Smooth muscle cell (in vitro differentiated cells): ENCODE measurements at regions not wholly inside any gene's neighbourhood (a gene's known extent, or its start where the extent isn't known, plus 50 kb on each side); places are given as distances from the start of the nearest gene placed in this dataset.

Experiments used
- DNase-seq: peaks from one replicate; lab custom pipeline; 2025; ENCODE audit not compliant: unreplicated experiment; lab: John Stamatoyannopoulos, UW
- H2AFZ ChIP-seq: fragments of 200-600 bp; sonication (generic); 2 replicates; pipeline ENCODE4 v1.6.0; 2016; ENCODE audit warnings: antibody characterized with exemption, low read depth, mild to moderate bottlenecking
- H3F3A ChIP-seq: fragments of 200-600 bp; sonication (generic); 2 replicates; pipeline ENCODE4 v1.6.0; 2017; ENCODE audit warnings: antibody characterized with exemption, low read depth
- H3K27ac ChIP-seq: fragments of 200-600 bp; sonication (generic); 2 replicates; pipeline ENCODE4 v1.5.1; 2016; ENCODE audit warnings: low read depth, mild to moderate bottlenecking
- H3K27me3 ChIP-seq: fragments of 200-600 bp; sonication (generic); 2 replicates; pipeline ENCODE4 v1.6.1; 2016; ENCODE audit warnings: low read depth, mild to moderate bottlenecking
- H3K36me3 ChIP-seq: fragments of 200-600 bp; sonication (generic); 2 replicates; pipeline ENCODE4 v1.5.1; 2016; ENCODE audit warnings: low read depth
- H3K4me1 ChIP-seq: fragments of 200-600 bp; sonication (generic); 2 replicates; pipeline ENCODE4 v1.5.1; 2016; ENCODE audit warnings: low read depth
- H3K4me2 ChIP-seq: fragments of 200-600 bp; sonication (generic); 2 replicates; pipeline ENCODE4 v1.6.0; 2016; ENCODE audit warnings: mild to moderate bottlenecking
- H3K4me3 ChIP-seq: fragments of 200-600 bp; sonication (generic); 2 replicates; pipeline ENCODE4 v1.5.1; 2016; ENCODE audit warnings: mild to moderate bottlenecking
- H3K79me2 ChIP-seq: fragments of 200-600 bp; sonication (generic); 2 replicates; pipeline ENCODE4 v1.6.0; 2016; ENCODE audit warnings: low read depth, mild to moderate bottlenecking
- H3K9ac ChIP-seq: fragments of 200-600 bp; sonication (generic); 2 replicates; pipeline ENCODE4 v1.6.0; 2016; ENCODE audit warnings: low read depth
- H3K9me3 ChIP-seq: fragments of 200-600 bp; sonication (generic); replicated peaks from 2 replicates; pipeline ENCODE4 v1.5.1; 2016; ENCODE audit warnings: low read depth
- H4K20me1 ChIP-seq: fragments of 200-600 bp; sonication (generic); 2 replicates; pipeline ENCODE4 v1.6.0; 2016; ENCODE audit warnings: low read depth
- WGBS: methylation state at CpG from one replicate; pipeline ENCODE4 v1.1.7; 2016; ENCODE audit warnings: low lambda C conversion rate; 5-methylcytosine and 5-hydroxymethylcytosine counted together
- TF ChIP-seq, protein P1 (sequence below): fragments of 200-600 bp; sonication (generic); IDR thresholded peaks from 2 replicates; pipeline ENCODE4 v1.5.1; 2017; ENCODE audit warnings: borderline replicate concordance, mild to moderate bottlenecking, antibody characterized with exemption; ENCODE audit not compliant: insufficient read depth, poor library complexity, severe bottlenecking

DNA sequence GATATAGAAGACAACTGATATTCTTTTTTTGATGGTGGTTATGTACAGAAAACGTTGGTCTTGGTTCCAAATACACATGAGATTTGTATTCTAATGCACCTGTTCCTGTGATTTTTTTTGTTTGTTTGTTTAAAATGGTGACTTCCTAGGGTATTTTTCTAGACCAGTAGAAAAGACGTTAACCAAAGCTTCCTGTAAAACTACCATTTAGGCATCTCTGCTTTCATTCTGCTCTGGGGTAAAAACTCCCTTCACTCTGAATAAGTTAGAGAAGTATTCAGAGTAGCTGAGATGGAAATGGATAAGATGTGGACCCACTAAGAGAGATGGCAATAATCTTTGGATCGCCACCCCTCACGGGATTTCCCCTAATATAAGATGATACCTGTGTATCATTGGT, 343.2 kb upstream of the KLF3 start:
- Histone ChIP-seq H3K27ac (no peak overlapping the region), H4K20me1 (no peaks in the 10 kb centered on the region), H3K27me3 (no peaks in the 10 kb centered on the region), H3K4me2 (no peak overlapping the region), H3K9me3 (no peaks in the 10 kb centered on the region), H3K36me3 (no peaks in the 10 kb centered on the region), H2AFZ (peak overlapping the region; percentile 32), H3K4me3 (no peak overlapping the region), H3F3A (no peaks in the 10 kb centered on the region), H3K79me2 (no peaks in the 10 kb centered on the region), H3K4me1 (peaks cover 13% of the 10 kb centered on the region), H3K9ac (no peak overlapping the region)
- DNase-seq: no peak
- WGBS: 87% methylated on average over 4 of the region's 4 CpGs
- TF ChIP-seq, protein P1, sequence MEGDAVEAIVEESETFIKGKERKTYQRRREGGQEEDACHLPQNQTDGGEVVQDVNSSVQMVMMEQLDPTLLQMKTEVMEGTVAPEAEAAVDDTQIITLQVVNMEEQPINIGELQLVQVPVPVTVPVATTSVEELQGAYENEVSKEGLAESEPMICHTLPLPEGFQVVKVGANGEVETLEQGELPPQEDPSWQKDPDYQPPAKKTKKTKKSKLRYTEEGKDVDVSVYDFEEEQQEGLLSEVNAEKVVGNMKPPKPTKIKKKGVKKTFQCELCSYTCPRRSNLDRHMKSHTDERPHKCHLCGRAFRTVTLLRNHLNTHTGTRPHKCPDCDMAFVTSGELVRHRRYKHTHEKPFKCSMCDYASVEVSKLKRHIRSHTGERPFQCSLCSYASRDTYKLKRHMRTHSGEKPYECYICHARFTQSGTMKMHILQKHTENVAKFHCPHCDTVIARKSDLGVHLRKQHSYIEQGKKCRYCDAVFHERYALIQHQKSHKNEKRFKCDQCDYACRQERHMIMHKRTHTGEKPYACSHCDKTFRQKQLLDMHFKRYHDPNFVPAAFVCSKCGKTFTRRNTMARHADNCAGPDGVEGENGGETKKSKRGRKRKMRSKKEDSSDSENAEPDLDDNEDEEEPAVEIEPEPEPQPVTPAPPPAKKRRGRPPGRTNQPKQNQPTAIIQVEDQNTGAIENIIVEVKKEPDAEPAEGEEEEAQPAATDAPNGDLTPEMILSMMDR: no peak

DNA sequence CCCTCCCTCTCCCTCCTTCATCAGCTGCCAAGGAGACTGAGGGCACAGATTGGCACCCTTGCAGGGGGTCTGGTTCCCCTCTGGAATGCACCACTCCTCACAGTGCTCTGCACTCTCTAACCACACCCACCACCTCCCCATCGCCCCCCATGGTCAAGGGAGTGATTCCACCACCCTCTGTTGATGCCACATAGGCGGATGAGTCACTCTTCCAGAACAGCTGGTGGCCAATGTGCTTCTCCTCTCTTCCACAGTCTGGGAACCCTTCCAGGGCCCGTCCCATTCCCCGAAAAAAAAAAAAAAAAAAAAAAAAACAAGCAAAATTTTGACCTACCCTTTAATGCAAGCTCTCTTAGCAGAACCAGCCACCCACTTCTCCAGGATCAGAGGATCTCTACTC, 341.3 kb upstream of the KLF3 start:
- Histone ChIP-seq H3K4me3 (no peak overlapping the region), H4K20me1 (no peaks in the 10 kb centered on the region), H3F3A (no peaks in the 10 kb centered on the region), H3K4me1 (peaks cover 13% of the 10 kb centered on the region), H3K9me3 (no peaks in the 10 kb centered on the region), H3K79me2 (no peaks in the 10 kb centered on the region), H2AFZ (no peak overlapping the region), H3K36me3 (no peaks in the 10 kb centered on the region), H3K27me3 (no peaks in the 10 kb centered on the region), H3K9ac (no peak overlapping the region), H3K27ac (no peak overlapping the region), H3K4me2 (no peak overlapping the region)
- 96% methylated on average over 3 of the region's 4 CpGs for WGBS
- DNase-seq: no peak
- TF ChIP-seq, protein P1: no peak

DNA sequence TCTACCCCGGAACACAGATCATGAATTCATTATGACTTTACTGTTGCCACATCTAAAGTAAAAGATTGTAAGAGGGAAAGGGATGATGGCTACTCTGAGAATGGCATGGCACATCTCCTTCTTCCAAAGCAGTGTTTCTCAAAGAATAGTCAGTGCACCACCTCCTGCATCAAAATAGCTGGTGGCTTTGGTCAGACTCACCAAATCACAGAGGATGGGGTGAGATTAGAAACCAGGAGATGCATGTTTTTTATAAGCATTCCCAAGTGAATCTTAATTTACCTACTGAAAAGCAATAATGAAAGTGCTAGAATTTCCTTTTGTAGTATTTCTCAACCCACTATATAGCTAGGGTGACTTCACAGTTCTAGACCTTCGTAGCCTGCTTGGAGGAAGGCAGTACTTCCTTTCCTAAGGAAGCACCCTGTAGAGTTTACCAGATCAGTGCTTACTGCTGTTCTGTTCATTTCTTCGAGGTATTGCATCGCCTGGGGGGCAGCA, 340.8 kb upstream of the KLF3 start:
- Histone ChIP-seq H2AFZ (no peak overlapping the region), H3K36me3 (no peaks in the 10 kb centered on the region), H3K27ac (no peak overlapping the region), H3K4me3 (no peak overlapping the region), H3K27me3 (no peaks in the 10 kb centered on the region), H3F3A (no peaks in the 10 kb centered on the region), H3K9me3 (no peaks in the 10 kb centered on the region), H4K20me1 (no peaks in the 10 kb centered on the region), H3K4me1 (peaks cover 17% of the 10 kb centered on the region), H3K79me2 (no peaks in the 10 kb centered on the region), H3K4me2 (no peak overlapping the region), H3K9ac (no peak overlapping the region)
- no peak for DNase-seq
- 94% methylated on average over 4 of the region's 4 CpGs for WGBS
- TF ChIP-seq, protein P1: no peak

DNA sequence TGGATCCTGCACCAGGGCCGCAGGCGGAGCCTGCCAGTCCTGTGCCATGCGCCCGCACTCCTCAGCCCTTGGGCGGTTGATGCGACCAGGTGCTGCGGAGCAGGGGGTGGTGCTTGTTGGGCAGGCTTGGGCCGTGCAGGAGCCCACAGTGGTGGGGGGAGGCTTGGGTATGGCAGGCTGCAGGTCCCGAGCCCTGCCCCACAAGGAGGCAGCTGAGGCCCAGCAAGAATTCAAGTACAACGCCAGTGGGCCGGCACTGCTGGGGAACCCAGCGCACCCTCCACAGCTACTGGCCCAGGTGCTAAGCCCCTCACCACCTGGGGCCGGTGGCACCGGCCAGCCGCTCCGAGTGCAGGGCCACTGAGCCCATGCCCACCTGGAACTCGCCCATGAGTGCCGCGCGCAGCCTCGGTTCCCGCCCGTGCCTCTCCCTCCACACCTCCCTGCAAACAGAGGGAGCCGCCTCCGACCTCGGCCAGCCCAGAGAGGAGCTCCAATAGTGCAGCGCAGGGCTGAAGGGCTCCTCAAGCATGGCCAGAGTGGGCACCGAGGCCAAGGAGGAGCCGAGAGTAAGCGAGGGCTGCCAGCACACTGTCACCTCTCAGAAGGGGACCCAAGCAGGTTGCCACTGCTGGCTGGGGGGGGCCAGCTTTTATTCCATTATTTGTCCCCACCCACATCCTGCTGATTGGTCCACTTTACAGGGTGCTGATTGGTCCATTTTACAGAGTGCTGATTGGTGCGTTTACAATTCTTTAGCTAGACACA, 339.0 kb upstream of the KLF3 start:
- Histone ChIP-seq H3K4me3 (no peak overlapping the region), H3F3A (no peaks in the 10 kb centered on the region), H3K27ac (no peak overlapping the region), H2AFZ (no peak overlapping the region), H3K79me2 (no peaks in the 10 kb centered on the region), H3K4me1 (peaks cover 6% of the 10 kb centered on the region), H3K4me2 (no peak overlapping the region), H3K36me3 (no peaks in the 10 kb centered on the region), H3K9ac (no peak overlapping the region), H4K20me1 (no peaks in the 10 kb centered on the region), H3K9me3 (no peaks in the 10 kb centered on the region), H3K27me3 (no peaks in the 10 kb centered on the region)
- WGBS: 94% methylated on average over 31 of the region's 31 CpGs
- TF ChIP-seq, protein P1: no peak
- no peak for DNase-seq
